Osteocyte (in vitro differentiated cells): ENCODE measurements at regions not wholly inside any gene's neighbourhood (a gene's known extent, or its start where the extent isn't known, plus 50 kb on each side); places are given as distances from the start of the nearest gene placed in this dataset.

Experiments used
- DNase-seq: peaks from one replicate; pipeline ENCODE4 v3.0.0; 2021; ENCODE audit warnings: mixed read lengths; ENCODE audit not compliant: unreplicated experiment; ENCODE audit errors: extremely low spot score
- H3K27ac Mint-ChIP-seq: one replicate; pipeline ENCODE4 v1.8.0; 2021; ENCODE audit warnings: mild to moderate bottlenecking, mixed read lengths; ENCODE audit not compliant: unreplicated experiment
- H3K27me3 Mint-ChIP-seq: one replicate; pipeline ENCODE4 v1.8.0; 2021; ENCODE audit warnings: mixed read lengths; ENCODE audit not compliant: unreplicated experiment
- H3K36me3 Mint-ChIP-seq: one replicate; pipeline ENCODE4 v1.8.0; 2021; ENCODE audit warnings: mixed read lengths; ENCODE audit not compliant: unreplicated experiment
- H3K4me1 Mint-ChIP-seq: one replicate; pipeline ENCODE4 v1.8.0; 2021; ENCODE audit warnings: mixed read lengths; ENCODE audit not compliant: unreplicated experiment
- H3K4me3 Mint-ChIP-seq: one replicate; pipeline ENCODE4 v1.8.0; 2021; ENCODE audit warnings: mild to moderate bottlenecking, moderate library complexity, mixed read lengths; ENCODE audit not compliant: unreplicated experiment
- H3K9me3 Mint-ChIP-seq: one replicate; pipeline ENCODE4 v1.8.0; 2021; ENCODE audit warnings: mixed read lengths; ENCODE audit not compliant: unreplicated experiment
- CTCF ChIP-seq: fragments of 200-600 bp; sonication (generic); IDR thresholded peaks from 2 replicates; pipeline ENCODE4 v1.5.0; 2021; ENCODE audit warnings: antibody characterized with exemption, mild to moderate bottlenecking, moderate library complexity

- no peak overlapping the region for H3K4me3 Mint-ChIP-seq
- DNase-seq: no peak
- H3K27ac Mint-ChIP-seq: no peak overlapping the region
- peaks cover 31% of the 10 kb centered on the region for H3K4me1 Mint-ChIP-seq
- no peaks in the 10 kb centered on the region for H3K9me3 Mint-ChIP-seq
- no peaks in the 10 kb centered on the region for H3K36me3 Mint-ChIP-seq
- no peak for TF ChIP-seq CTCF
- H3K27me3 Mint-ChIP-seq: no peaks in the 10 kb centered on the region
Observed at GRCh38 chr20:51860111-51860882, 58.0 kb upstream of the SALL4 start.

DNA sequence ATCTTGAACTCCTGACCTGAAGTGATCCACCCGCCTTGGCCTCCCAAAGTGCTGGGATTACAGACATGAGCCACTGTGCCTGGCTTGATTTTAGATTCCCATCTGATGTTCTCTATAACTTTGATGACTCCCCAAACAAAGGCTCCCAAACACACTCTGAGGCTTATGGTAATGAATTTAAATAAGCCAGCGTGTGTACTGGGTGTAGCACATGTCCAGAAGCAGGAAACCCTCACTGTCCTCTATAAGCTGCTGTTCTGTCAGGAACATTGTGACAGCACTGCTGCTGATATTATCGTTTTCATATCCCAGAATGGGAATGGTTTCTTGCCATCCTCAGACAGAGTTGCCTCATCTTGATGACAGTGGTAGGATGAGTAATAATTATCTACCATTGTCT is 54.1 kb upstream of the SALL4 start:
- Mint-ChIP-seq H3K4me3 (no peak overlapping the region), H3K27me3 (no peaks in the 10 kb centered on the region), H3K36me3 (no peaks in the 10 kb centered on the region), H3K9me3 (no peaks in the 10 kb centered on the region), H3K4me1 (peaks cover 20% of the 10 kb centered on the region), H3K27ac (no peak overlapping the region)
- no peak for DNase-seq
- no peak for TF ChIP-seq CTCF

DNA sequence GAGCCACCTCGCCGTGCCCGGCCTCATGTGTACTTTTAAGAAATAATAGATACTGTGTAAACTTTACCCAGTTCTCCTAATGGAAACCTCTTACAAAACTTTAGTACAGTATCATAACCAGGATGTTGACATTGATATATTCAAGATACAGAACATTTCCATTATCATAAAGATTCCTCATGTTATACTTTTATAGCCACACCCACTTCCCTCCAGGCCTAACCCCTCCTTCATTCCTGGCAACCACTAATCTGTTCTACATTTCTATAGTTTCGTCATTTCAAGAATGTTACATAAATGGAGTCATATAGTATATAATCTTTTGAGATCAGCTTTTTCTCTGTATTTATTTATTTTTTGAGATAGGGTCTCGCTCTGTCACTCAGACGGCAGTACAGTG is 52.6 kb upstream of the SALL4 start:
- Mint-ChIP-seq H3K27me3 (no peaks in the 10 kb centered on the region), H3K9me3 (no peaks in the 10 kb centered on the region), H3K4me3 (no peak overlapping the region), H3K36me3 (no peaks in the 10 kb centered on the region), H3K4me1 (peaks cover 10% of the 10 kb centered on the region), H3K27ac (no peak overlapping the region)
- TF ChIP-seq CTCF: no peak
- no peak for DNase-seq
